A549 (cell line): ENCODE measurements at regions not wholly inside any gene's neighbourhood (a gene's known extent, or its start where the extent isn't known, plus 50 kb on each side); places are given as distances from the start of the nearest gene placed in this dataset.

Source experiments
- ATAC-seq, 2 experiments: fragments of 200-7000 bp in 1 of 2; fragments of >200 bp in 1 of 2; cut with Nextera tagmentation in 1 of 2; cut with Tn5 transposase in 1 of 2; 3 replicates each; pipeline versions ENCODE4 v1.8.0 to v1.9.1; 2018 to 2020; ENCODE audit warnings: mild to moderate bottlenecking in 1 of 2, moderate library complexity in 1 of 2
- CTCF ChIA-PET: fragments of 300-600 bp; sonication (Branson Sonifier 250); formaldehyde crosslinking; extraction: SDS; loops from one replicate; lab custom pipeline; 2021; ENCODE audit warnings: antibody characterized with exemption, inconsistent platforms; lab: Yijun Ruan, JAX
- POLR2A ChIA-PET: fragments of 350-600 bp; formaldehyde crosslinking; extraction: SDS; loops from one replicate; lab custom pipeline; 2021; ENCODE audit warnings: antibody characterized with exemption, inconsistent platforms; lab: Yijun Ruan, JAX
- DNase-seq, 2 experiments: peaks; one replicate each; pipeline versions ENCODE4 v3.0.0 to v3.0.0-alpha.2; 2011 to 2016; ENCODE audit warnings: low read depth in 1 of 2, low spot score in 1 of 2
- FAIRE-seq: peaks from 2 replicates; lab custom pipeline; 2011; peaks lifted over from hg19 to GRCh38; lab: Jason Lieb, UNC
- H3K27ac ChIP-seq, 2 experiments: fragments of >200 bp; sonication (Bioruptor Twin); formaldehyde crosslinking; 3 replicates each; pipeline ENCODE4 v1.5.1; 2016 to 2017
- H3K4me1 ChIP-seq: fragments of >200 bp; sonication (Bioruptor Twin); formaldehyde crosslinking; 3 replicates; pipeline ENCODE4 v1.6.1; 2016
- H3K4me2 ChIP-seq: fragments of >200 bp; sonication (Bioruptor Twin); formaldehyde crosslinking; 3 replicates; pipeline ENCODE4 v1.6.1; 2016
- H3K4me3 ChIP-seq: fragments of >200 bp; sonication (Bioruptor Twin); formaldehyde crosslinking; 3 replicates; pipeline ENCODE4 v1.5.1; 2016
- H3K9me3 ChIP-seq: fragments of >200 bp; sonication (Bioruptor Twin); formaldehyde crosslinking; 3 replicates; pipeline ENCODE4 v1.6.1; 2016
- CHD2 ChIP-seq: fragments of 150-350 bp; IDR thresholded peaks from 2 replicates; pipeline ENCODE4 v1.6.1; 2014; ENCODE audit warnings: low read length; ENCODE audit not compliant: partially characterized antibody
- CHD4 ChIP-seq: fragments of 200-600 bp; sonication (generic); IDR thresholded peaks from 2 replicates; pipeline ENCODE4 v1.6.1; 2016; ENCODE audit warnings: antibody characterized with exemption, mild to moderate bottlenecking, borderline replicate concordance
- FOSL2 ChIP-seq, 2 experiments: fragments of 450-650 bp in 1 of 2; fragments of >200 bp in 1 of 2; sonication (Bioruptor Twin) in 1 of 2; formaldehyde crosslinking; IDR thresholded peaks; 2 replicates each; pipeline versions ENCODE4 v1.5.0 to v1.6.1; 2016 to 2020; ENCODE audit warnings: mild to moderate bottlenecking in 1 of 2, moderate library complexity in 1 of 2
- JUN ChIP-seq, 2 experiments: fragments of >200 bp; sonication (Bioruptor Twin); formaldehyde crosslinking; IDR thresholded peaks; 2 replicates in 1 of 2; 3 replicates in 1 of 2; pipeline ENCODE4 v1.6.1; 2016 to 2017
- JUNB ChIP-seq: fragments of >200 bp; sonication (Bioruptor Twin); formaldehyde crosslinking; IDR thresholded peaks from 2 replicates; pipeline ENCODE4 v1.6.1; 2016
- KDM5A ChIP-seq: fragments of 200-600 bp; sonication (generic); IDR thresholded peaks from 2 replicates; pipeline ENCODE4 v1.6.1; 2016; ENCODE audit warnings: antibody characterized with exemption, mild to moderate bottlenecking
- RNF2 ChIP-seq: fragments of 200-600 bp; sonication (generic); IDR thresholded peaks from 2 replicates; pipeline ENCODE4 v1.6.1; 2016; ENCODE audit warnings: low read depth, mild to moderate bottlenecking, antibody characterized with exemption, moderate library complexity, borderline replicate concordance
- TP53 ChIP-seq: fragments of 250-450 bp; sonication (Bioruptor Pico); IDR thresholded peaks from 2 replicates; pipeline ENCODE4 v1.5.0; 2021; ENCODE audit warnings: mild to moderate bottlenecking, moderate library complexity
- ZC3H11A ChIP-seq: fragments of 450-650 bp; IDR thresholded peaks from 2 replicates; pipeline ENCODE4 v1.6.1; 2014; ENCODE audit warnings: antibody characterized with exemption, mild to moderate bottlenecking
- ZNF302 ChIP-seq: fragments of 250-450 bp; sonication (Bioruptor Pico); IDR thresholded peaks from 2 replicates; pipeline ENCODE4 v1.9.0; 2021; ENCODE audit warnings: inconsistent platforms, mild to moderate bottlenecking, moderate library complexity
- ZSCAN20 ChIP-seq: fragments of 250-450 bp; sonication (Bioruptor Pico); IDR thresholded peaks from 2 replicates; pipeline ENCODE4 v1.8.0; 2022; ENCODE audit warnings: mild to moderate bottlenecking, moderate library complexity
- WGBS: methylation state at CpG from one replicate; pipeline ENCODE4 v1.1.6; 2017; ENCODE audit errors: missing lambda C conversion rate; 5-methylcytosine and 5-hydroxymethylcytosine counted together
- TF ChIP-seq, protein P1 (sequence below): fragments of >200 bp; sonication (Bioruptor Twin); formaldehyde crosslinking; IDR thresholded peaks from 3 replicates; pipeline ENCODE4 v1.5.1; 2016
- TF ChIP-seq, protein P2 (sequence below): fragments of >200 bp; sonication (Bioruptor Twin); formaldehyde crosslinking; IDR thresholded peaks from 3 replicates; pipeline ENCODE4 v1.6.1; 2016
- TF ChIP-seq, protein P3 (sequence below): fragments of 200-600 bp; sonication (generic); IDR thresholded peaks from 2 replicates; pipeline ENCODE4 v1.6.1; 2016; ENCODE audit warnings: antibody characterized with exemption, mild to moderate bottlenecking, moderate library complexity
- TF ChIP-seq, protein P4 (sequence below): IDR thresholded peaks from 2 replicates; pipeline ENCODE4 v1.6.1; 2012; ENCODE audit warnings: low read depth, borderline replicate concordance

DNA sequence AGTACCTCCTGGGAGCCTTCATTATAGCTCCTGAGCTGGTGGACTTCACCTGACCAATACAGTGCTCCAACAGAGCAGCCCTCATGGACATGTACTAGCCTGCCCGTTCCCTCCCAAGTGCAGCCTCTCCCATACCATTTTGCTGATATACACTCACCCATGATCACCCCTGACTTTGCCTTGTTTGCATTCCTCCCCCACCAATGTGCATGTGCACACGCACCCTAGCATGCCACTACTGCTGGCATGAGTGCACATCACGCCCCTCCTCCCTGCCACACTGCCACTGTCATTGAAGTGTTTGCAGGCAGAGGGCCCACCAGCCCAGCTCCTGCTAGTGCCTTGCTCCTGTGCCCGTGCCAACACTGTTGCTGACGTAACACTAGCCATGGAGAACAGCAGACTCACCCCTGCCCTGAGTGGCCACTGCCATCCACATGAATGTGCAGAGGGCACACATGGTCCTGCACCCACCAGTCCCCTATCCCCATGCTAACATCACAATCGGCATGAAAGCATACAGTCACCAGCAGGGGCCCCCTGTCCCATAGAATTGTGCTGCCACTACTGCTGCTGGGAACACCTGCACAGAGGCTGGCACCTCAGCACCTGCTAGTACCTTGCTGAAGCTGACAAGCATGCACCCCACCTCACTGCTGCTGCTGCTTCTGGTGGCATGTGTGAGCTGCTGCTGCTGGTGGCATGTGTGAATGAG is 110.3 kb downstream of the SINHCAF start (continued):
- no peak for TF ChIP-seq JUNB

DNA sequence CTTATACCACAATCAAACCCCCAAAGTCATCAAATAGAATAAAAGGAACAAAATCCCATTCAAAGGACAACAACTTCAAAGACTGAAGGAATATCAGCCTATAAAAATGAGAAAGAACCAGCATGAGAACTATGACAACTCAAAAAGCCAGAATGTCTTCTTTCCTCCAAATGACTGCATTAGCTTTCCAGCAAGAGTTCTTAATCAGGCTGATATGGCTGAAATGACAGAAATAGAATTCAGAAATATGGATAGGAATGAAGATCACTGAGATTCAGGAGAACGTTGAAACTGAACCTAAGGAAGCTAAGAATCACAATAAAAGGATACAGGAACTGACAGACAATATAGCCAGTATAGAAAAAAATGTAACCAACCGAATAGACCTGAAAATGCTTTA is 109.5 kb downstream of the SINHCAF start:
- ATAC-seq = no peak
- no peak for DNase-seq
- ChIA-PET CTCF (no interaction called here), POLR2A (no interaction called here)
- H3K4me3 ChIP-seq = no peak overlapping the region
- TF ChIP-seq FOSL2 (IDR thresholded peaks at IDR 0.05) (no peak), FOSL2 (CRISPR knock-in tag; IDR thresholded peaks at IDR 0.05) (no peak), CHD2 (no peak), ZSCAN20 (CRISPR knock-in tag) (no peak), CHD4 (no peak), TP53 (no peak), KDM5A (no peak), ZNF302 (CRISPR knock-in tag) (no peak), JUN (IDR thresholded peaks at IDR 0.05) (no peak), ZC3H11A (no peak), RNF2 (no peak)
- TF ChIP-seq, protein P1, sequence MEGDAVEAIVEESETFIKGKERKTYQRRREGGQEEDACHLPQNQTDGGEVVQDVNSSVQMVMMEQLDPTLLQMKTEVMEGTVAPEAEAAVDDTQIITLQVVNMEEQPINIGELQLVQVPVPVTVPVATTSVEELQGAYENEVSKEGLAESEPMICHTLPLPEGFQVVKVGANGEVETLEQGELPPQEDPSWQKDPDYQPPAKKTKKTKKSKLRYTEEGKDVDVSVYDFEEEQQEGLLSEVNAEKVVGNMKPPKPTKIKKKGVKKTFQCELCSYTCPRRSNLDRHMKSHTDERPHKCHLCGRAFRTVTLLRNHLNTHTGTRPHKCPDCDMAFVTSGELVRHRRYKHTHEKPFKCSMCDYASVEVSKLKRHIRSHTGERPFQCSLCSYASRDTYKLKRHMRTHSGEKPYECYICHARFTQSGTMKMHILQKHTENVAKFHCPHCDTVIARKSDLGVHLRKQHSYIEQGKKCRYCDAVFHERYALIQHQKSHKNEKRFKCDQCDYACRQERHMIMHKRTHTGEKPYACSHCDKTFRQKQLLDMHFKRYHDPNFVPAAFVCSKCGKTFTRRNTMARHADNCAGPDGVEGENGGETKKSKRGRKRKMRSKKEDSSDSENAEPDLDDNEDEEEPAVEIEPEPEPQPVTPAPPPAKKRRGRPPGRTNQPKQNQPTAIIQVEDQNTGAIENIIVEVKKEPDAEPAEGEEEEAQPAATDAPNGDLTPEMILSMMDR = no peak
- TF ChIP-seq, protein P2, sequence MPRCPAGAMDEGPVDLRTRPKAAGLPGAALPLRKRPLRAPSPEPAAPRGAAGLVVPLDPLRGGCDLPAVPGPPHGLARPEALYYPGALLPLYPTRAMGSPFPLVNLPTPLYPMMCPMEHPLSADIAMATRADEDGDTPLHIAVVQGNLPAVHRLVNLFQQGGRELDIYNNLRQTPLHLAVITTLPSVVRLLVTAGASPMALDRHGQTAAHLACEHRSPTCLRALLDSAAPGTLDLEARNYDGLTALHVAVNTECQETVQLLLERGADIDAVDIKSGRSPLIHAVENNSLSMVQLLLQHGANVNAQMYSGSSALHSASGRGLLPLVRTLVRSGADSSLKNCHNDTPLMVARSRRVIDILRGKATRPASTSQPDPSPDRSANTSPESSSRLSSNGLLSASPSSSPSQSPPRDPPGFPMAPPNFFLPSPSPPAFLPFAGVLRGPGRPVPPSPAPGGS = no peak
- TF ChIP-seq, protein P3, sequence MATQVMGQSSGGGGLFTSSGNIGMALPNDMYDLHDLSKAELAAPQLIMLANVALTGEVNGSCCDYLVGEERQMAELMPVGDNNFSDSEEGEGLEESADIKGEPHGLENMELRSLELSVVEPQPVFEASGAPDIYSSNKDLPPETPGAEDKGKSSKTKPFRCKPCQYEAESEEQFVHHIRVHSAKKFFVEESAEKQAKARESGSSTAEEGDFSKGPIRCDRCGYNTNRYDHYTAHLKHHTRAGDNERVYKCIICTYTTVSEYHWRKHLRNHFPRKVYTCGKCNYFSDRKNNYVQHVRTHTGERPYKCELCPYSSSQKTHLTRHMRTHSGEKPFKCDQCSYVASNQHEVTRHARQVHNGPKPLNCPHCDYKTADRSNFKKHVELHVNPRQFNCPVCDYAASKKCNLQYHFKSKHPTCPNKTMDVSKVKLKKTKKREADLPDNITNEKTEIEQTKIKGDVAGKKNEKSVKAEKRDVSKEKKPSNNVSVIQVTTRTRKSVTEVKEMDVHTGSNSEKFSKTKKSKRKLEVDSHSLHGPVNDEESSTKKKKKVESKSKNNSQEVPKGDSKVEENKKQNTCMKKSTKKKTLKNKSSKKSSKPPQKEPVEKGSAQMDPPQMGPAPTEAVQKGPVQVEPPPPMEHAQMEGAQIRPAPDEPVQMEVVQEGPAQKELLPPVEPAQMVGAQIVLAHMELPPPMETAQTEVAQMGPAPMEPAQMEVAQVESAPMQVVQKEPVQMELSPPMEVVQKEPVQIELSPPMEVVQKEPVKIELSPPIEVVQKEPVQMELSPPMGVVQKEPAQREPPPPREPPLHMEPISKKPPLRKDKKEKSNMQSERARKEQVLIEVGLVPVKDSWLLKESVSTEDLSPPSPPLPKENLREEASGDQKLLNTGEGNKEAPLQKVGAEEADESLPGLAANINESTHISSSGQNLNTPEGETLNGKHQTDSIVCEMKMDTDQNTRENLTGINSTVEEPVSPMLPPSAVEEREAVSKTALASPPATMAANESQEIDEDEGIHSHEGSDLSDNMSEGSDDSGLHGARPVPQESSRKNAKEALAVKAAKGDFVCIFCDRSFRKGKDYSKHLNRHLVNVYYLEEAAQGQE = no peak
- TF ChIP-seq, protein P4, sequence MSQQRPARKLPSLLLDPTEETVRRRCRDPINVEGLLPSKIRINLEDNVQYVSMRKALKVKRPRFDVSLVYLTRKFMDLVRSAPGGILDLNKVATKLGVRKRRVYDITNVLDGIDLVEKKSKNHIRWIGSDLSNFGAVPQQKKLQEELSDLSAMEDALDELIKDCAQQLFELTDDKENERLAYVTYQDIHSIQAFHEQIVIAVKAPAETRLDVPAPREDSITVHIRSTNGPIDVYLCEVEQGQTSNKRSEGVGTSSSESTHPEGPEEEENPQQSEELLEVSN = no peak
- no peaks in the 10 kb centered on the region for H3K9me3 ChIP-seq
- 26% methylated on average over 2 of the region's 2 CpGs for WGBS
- no peaks in the 10 kb centered on the region for H3K4me1 ChIP-seq
- no peak overlapping the region for H3K4me2 ChIP-seq
- H3K27ac ChIP-seq = no peak overlapping the region
- no peak for FAIRE-seq
